Mucosa of rectum (tissue), 2 donors: ENCODE measurements at regions not wholly inside any gene's neighbourhood (a gene's known extent, or its start where the extent isn't known, plus 50 kb on each side); places are given as distances from the start of the nearest gene placed in this dataset.

Experiments used
- H3K27ac ChIP-seq, 2 donors: one replicate each; pipeline ENCODE4 v1.7.0; 2013; ENCODE audit warnings: inconsistent platforms in 2 of 2, low read depth in 2 of 2, low read length in 2 of 2
- H3K27me3 ChIP-seq, 2 donors: one replicate each; pipeline ENCODE4 v1.7.0; 2013; ENCODE audit warnings: low read length in 2 of 2; ENCODE audit not compliant: control insufficient read depth in 2 of 2, insufficient read depth in 2 of 2
- H3K36me3 ChIP-seq, 2 donors: one replicate each; pipeline ENCODE4 v1.7.0; 2013; ENCODE audit warnings: low read length in 2 of 2; ENCODE audit not compliant: control insufficient read depth in 2 of 2, insufficient read depth in 2 of 2
- H3K4me1 ChIP-seq, 2 donors: one replicate each; pipeline ENCODE4 v1.7.0; 2013; ENCODE audit warnings: low read length in 2 of 2, mild to moderate bottlenecking in 1 of 2; ENCODE audit not compliant: control insufficient read depth in 2 of 2, insufficient read depth in 2 of 2
- H3K4me3 ChIP-seq, 2 donors: one replicate each; pipeline ENCODE4 v1.7.0; 2013; ENCODE audit warnings: low read length in 2 of 2
- H3K9ac ChIP-seq, 2 donors: one replicate each; pipeline ENCODE4 v1.7.0; 2013; ENCODE audit warnings: low read length in 2 of 2, low read depth in 1 of 2, mild to moderate bottlenecking in 1 of 2
- H3K9me3 ChIP-seq, 2 donors: one replicate each; pipeline ENCODE4 v1.7.0; 2013; ENCODE audit warnings: low read length in 2 of 2; ENCODE audit not compliant: control insufficient read depth in 2 of 2
- donor health status: healthy.
- donor health status: Normal muscosa, but diverticular disease.

- Histone ChIP-seq H3K27ac (no peak overlapping the region), H3K4me3 (no peak overlapping the region), H3K36me3 (no peaks in the 10 kb centered on the region), H3K27me3 (no peaks in the 10 kb centered on the region), H3K9me3 (no peaks in the 10 kb centered on the region), H3K4me1 (no peaks in the 10 kb centered on the region), H3K9ac (no peak overlapping the region)
These were observed 94.4 kb upstream of the PEX5L start for GRCh38 chr3:180131169-180131568.

- no peaks in the 10 kb centered on the region for H3K4me1 ChIP-seq
- H3K9me3 ChIP-seq = no peaks in the 10 kb centered on the region
- H3K9ac ChIP-seq = no peak overlapping the region
- H3K27me3 ChIP-seq = no peaks in the 10 kb centered on the region
- H3K4me3 ChIP-seq = no peak overlapping the region
- no peak overlapping the region for H3K27ac ChIP-seq
- H3K36me3 ChIP-seq = no peaks in the 10 kb centered on the region
These were observed 98.4 kb upstream of the PEX5L start for GRCh38 chr3:180135101-180135500.

- Histone ChIP-seq H3K4me3 (no peak overlapping the region), H3K9ac (no peak overlapping the region), H3K27ac (no peak overlapping the region), H3K9me3 (no peaks in the 10 kb centered on the region), H3K4me1 (no peaks in the 10 kb centered on the region), H3K36me3 (no peaks in the 10 kb centered on the region), H3K27me3 (no peaks in the 10 kb centered on the region)
These were observed 102.1 kb upstream of the PEX5L start for GRCh38 chr3:180138871-180139270.

- Histone ChIP-seq H3K27me3 (no peaks in the 10 kb centered on the region), H3K4me1 (no peaks in the 10 kb centered on the region), H3K36me3 (no peaks in the 10 kb centered on the region), H3K9ac (no peak overlapping the region), H3K4me3 (no peak overlapping the region), H3K9me3 (no peaks in the 10 kb centered on the region), H3K27ac (no peak overlapping the region)
These were observed 105.3 kb upstream of the PEX5L start for GRCh38 chr3:180142041-180142440.

GRCh38 chr3:180142472-180142871 lies 105.7 kb upstream of the PEX5L start:
- Histone ChIP-seq H3K27ac (no peak overlapping the region), H3K27me3 (no peaks in the 10 kb centered on the region), H3K9me3 (no peaks in the 10 kb centered on the region), H3K36me3 (no peaks in the 10 kb centered on the region), H3K4me1 (no peaks in the 10 kb centered on the region), H3K9ac (no peak overlapping the region), H3K4me3 (no peak overlapping the region)

- no peak overlapping the region for H3K9ac ChIP-seq
- no peak overlapping the region for H3K27ac ChIP-seq
- H3K9me3 ChIP-seq = peaks cover 0 to 5% of the 10 kb centered on the region in 2 donors
- no peaks in the 10 kb centered on the region for H3K36me3 ChIP-seq
- no peaks in the 10 kb centered on the region for H3K4me1 ChIP-seq
- no peaks in the 10 kb centered on the region for H3K27me3 ChIP-seq
- no peak overlapping the region for H3K4me3 ChIP-seq
These were observed 125.0 kb upstream of the PEX5L start for GRCh38 chr3:180161770-180162169.

GRCh38 chr3:180175572-180175971 lies 138.8 kb upstream of the PEX5L start:
- H3K9ac ChIP-seq = no peak overlapping the region
- no peaks in the 10 kb centered on the region for H3K27me3 ChIP-seq
- no peaks in the 10 kb centered on the region for H3K36me3 ChIP-seq
- H3K9me3 ChIP-seq = no peaks in the 10 kb centered on the region
- no peak overlapping the region for H3K27ac ChIP-seq
- no peaks in the 10 kb centered on the region for H3K4me1 ChIP-seq
- no peak overlapping the region for H3K4me3 ChIP-seq

- no peaks in the 10 kb centered on the region for H3K36me3 ChIP-seq
- no peak overlapping the region for H3K9ac ChIP-seq
- H3K4me1 ChIP-seq = no peaks in the 10 kb centered on the region
- H3K27me3 ChIP-seq = no peaks in the 10 kb centered on the region
- H3K4me3 ChIP-seq = no peak overlapping the region
- H3K9me3 ChIP-seq = no peaks in the 10 kb centered on the region
- H3K27ac ChIP-seq = no peak overlapping the region
These were observed 139.3 kb upstream of the PEX5L start for GRCh38 chr3:180176059-180176458.

- Histone ChIP-seq H3K4me3 (no peak overlapping the region), H3K27me3 (no peaks in the 10 kb centered on the region), H3K36me3 (no peaks in the 10 kb centered on the region), H3K9ac (no peak overlapping the region), H3K27ac (no peak overlapping the region), H3K9me3 (no peaks in the 10 kb centered on the region), H3K4me1 (no peaks in the 10 kb centered on the region)
These were observed 140.5 kb upstream of the PEX5L start for GRCh38 chr3:180177255-180177654.

GRCh38 chr3:180179562-180179961 lies 142.8 kb upstream of the PEX5L start:
- Histone ChIP-seq H3K27me3 (no peaks in the 10 kb centered on the region), H3K9ac (no peak overlapping the region), H3K9me3 (no peaks in the 10 kb centered on the region), H3K4me3 (no peak overlapping the region), H3K4me1 (no peaks in the 10 kb centered on the region), H3K27ac (no peak overlapping the region), H3K36me3 (no peaks in the 10 kb centered on the region)

- Histone ChIP-seq H3K27me3 (no peaks in the 10 kb centered on the region), H3K36me3 (no peaks in the 10 kb centered on the region), H3K9me3 (no peaks in the 10 kb centered on the region), H3K9ac (no peak overlapping the region), H3K27ac (no peak overlapping the region), H3K4me1 (no peaks in the 10 kb centered on the region), H3K4me3 (no peak overlapping the region)
These were observed 144.1 kb upstream of the PEX5L start for GRCh38 chr3:180180795-180181194.
